DMS79 (cell line): ENCODE measurements at regions not wholly inside any gene's neighbourhood (a gene's known extent, or its start where the extent isn't known, plus 50 kb on each side); places are given as distances from the start of the nearest gene placed in this dataset.

Source experiments
- DNase-seq: peaks from one replicate; lab custom pipeline; 2025; lab: John Stamatoyannopoulos, UW

- no peak for DNase-seq
Observed at GRCh38 chr5:81855591-81855990, 104.7 kb upstream of the SSBP2 start.

GRCh38 chr5:81854915-81855314 is 104.0 kb upstream of the SSBP2 start:
- no peak for DNase-seq

DNA sequence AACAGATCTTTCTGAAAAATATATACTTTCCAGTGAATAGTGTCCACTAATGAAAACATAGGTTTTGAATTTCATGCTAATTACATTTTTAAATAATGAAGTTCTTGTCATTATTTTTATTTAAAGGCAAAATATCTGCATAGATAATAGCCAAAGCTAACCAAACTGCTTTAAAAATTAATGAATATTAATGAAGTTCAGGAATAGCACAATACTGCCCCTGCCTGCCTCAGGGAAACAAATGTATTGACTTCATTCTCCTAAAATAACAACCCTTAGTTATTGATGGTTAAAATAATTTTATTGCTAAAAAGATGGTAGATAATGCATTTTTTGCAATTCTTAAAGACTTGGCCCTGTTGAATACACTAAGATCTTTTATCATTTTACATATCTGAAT is 103.6 kb upstream of the SSBP2 start:
- DNase-seq = no peak

DNA sequence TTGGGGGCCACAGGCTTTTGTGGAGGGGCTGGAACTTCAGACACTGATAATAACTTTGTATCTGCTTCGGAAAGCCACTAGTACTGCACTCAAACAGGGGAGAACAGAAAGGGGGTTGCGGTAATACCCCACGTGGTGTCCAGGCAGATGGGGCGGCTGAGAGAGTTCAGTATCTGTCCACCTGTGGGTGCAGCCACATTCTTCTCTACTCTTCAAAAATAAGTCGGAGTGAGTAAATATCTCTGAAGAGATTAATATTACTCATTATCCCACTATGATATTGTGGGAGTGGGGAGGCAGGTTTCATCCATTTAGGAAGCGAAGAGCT is 102.1 kb upstream of the SSBP2 start:
- DNase-seq = no peak

DNA sequence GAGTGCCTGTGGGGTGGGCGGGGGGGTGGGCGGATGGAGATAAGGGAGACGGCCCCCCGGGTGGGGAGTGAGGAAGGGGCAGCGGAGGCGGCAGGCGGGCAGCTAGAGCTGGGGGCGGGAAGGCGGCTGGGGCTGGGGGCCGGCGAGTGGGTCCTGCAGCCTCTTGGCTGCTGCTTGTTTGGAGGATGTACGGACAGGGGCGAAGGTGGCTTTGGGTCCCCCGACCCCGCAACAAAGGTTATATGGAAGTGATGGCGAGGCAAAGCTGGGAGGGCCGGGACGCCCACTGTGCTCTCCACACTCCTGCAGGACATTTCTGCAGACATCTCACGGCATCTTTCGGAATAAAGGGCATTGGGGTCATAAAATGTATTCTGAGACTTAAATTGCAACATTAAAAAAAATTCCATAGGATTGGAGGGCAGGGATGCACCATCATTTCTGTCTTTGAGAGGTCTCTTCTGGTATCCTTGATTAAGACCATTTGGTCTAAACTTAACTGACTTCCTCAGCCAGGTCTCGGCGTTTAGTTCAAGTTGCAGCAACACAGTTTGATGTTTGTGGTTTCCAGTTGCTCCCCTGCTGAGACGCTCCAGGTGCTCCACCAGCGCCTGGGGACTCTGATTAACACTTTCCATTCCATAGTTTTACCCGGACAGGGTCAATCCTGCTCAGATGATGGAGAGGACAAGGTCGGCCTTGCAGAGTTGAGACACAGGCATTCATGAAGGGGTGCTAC is 101.6 kb upstream of the SSBP2 start:
- peak; percentile 3 for DNase-seq

DNA sequence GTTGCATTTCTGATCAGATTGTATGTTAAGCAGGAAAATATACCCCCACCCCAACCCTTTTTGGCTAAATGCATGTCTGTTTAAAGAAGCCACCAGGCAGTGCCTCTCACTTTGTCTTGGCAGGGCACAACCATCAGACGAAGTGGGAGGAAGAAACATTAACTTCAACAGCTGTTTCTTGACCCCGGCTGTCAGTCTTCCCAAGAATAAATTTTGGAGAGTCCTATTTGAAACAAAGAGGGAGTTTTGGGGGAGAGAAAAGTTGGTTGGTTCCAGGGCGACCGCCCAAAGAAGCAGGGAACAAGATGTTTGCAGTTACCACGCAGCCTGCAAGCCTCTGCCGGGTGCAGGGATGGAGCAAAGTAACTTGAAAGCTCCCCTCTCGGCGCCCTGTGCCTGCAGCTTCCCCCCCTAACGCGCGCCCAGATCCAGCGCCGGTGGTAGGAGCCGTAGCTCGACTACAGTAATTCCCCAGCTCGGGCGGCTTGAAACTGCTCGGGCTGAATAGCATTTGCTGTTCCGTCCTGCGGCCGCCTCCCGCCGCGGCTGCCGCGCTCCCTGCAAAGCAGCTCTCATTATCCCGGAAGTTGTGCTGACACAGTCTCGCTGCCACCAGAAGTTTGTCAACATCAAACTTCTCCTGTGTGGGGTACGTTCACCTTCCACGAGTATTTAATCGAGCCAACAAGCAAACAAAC is 100.7 kb upstream of the SSBP2 start:
- peak; percentile 63 for DNase-seq

DNA sequence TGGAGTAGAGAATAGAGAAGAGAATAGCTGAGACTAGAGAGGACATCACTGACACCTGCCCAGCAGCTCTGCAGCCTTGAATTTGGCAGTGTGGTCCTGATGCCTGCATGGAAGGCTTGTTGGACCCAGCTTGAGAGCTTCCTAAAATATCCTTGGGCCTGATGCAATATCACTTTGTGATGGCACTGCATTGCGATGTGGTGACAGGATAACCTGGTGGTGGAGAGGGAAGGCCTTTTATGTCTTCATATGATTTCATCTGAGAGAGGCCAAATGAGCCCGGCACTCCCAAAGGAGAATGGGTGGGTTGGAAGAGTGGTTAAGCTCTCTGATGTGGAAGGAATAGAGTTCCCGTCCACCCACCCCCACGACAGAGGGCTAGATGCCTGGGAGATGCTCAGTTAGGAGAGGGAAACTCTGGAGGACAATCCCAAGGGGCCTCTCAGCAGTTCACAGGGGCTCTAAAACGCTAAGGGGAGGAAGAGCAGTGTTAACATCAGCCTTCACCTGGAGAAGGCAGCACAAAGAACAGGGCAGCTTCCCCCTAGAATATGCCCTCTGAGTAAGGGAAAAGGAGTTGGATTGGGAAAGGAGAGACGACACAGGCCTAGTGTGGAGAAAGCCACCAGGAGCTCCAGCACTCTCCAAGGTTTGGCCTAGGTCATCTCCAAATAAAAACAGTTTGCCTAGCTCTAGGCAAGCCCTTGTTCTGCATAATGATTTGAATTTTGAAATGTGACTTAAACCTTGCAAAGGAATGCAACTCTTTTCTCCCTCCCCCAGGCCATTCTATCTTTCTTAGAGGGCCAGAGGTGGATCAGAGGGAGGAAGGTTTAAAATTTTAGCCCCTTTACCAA is 99.8 kb upstream of the SSBP2 start:
- no peak for DNase-seq

- DNase-seq = no peak
Observed at GRCh38 chr5:81849770-81850367, 99.0 kb upstream of the SSBP2 start.

- no peak for DNase-seq
Observed at GRCh38 chr5:81848362-81848880, 97.5 kb upstream of the SSBP2 start.

- DNase-seq = no peak
Observed at GRCh38 chr5:81846301-81846700, 95.4 kb upstream of the SSBP2 start.

- DNase-seq = no peak
Observed at GRCh38 chr5:81843845-81844244, 92.9 kb upstream of the SSBP2 start.

DNA sequence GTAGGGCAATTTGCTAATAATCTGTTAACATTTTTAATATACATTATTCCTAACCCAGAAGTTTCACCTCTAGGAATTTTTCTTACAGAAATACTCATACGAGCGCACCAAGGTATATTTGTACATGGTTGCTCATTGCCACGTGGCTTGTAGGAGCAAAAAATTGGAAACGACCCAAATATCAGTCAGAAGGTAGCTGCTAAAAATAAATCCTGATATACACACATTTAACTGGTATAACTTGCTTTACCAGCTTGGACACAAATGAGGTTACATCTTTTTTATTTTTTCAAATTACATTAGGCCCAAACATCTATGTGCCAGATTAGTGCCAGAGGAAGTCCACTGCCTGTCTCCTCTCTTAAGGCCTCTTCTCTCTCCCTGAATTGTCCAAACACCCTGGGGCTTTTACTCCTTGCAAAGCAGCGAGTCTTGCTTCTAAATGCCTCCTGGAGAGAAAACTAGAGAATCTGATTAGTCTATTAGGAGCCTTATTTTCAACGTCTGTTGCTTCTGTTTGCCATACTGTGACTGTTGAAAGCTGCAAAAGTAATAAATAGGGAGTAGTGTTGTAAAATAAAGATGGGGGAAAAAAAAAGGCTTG is 92.0 kb upstream of the SSBP2 start:
- DNase-seq = peak; percentile 2

DNA sequence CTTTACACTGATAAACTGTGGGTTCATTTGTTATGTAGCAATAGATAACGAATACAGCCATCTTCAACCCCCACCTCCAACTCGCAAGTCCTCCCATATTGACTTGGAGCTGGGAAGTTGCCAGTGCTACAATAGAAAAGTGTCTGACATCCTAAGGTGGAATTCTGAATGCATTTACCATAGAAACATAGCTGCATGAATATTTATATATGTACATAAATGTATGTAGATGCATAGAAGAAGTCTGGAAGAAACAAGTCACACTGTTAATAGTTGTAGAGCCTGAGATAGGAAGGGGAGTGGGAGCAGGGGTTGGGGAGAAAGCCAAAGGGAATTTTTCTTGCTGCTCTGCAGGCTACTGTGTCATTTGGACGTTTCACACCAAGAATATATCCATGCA is 88.1 kb upstream of the SSBP2 start:
- DNase-seq = no peak

GRCh38 chr5:81838307-81838906 is 87.5 kb upstream of the SSBP2 start:
- DNase-seq = no peak

DNA sequence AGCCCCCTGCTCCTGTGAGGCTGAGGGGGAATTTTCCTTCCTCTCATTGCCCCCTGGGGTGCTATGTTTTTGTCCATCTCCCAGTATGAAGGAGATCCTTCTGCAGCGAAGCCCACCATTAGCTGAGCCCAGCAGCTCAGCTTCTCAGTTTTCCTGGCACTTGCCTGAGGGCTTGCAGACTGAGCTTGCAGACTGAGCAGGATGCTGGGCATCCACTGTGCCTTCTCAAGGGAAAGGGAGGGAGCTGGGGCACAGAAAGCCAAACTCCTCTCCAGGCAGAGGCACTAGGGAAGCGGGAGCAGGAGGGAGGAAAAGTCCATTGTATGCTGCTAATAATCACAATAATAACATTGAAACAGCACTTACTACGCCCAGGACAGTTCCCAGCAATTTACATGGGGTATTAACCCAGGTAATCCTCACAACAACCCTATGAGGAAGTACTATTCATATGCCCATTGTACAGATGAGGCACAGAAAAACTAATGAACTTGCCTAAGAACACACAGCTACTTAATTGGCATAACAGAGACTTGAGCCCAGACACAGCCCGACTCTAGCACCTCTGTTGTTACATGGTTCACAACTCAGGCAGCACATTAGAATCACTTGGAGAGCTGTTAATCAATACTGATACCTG is 86.9 kb upstream of the SSBP2 start:
- DNase-seq = no peak

GRCh38 chr5:81835814-81836367 is 85.0 kb upstream of the SSBP2 start:
- DNase-seq = no peak

DNA sequence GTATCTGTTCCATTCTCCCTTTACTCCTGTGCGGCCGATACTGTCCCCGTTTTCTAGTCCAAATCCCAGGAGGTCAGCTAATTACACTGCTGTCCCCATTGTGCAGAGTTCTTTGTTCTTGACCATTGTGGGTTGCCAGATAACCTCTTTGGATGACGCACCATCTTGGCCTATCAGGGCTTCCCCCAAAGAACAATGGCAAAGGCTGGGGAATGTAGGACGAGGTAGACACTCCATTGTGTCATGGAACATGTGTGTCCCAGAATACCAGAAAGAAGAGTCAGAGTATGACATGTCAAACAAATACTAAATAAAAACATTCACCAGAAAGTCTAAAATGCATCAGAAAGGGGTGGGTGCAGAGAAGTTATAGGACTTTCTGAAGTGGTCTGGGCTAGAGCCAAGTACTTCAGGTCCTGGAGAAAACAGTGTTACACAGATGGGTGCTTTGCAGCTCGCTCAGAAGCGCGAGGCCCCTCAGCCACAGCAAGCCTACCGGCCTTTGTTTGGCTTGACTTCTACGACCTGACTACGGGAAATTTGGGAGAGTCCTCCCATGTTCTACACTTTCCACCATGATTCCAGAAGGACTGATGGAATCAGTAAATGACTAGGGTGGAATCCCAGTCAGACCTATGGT is 83.2 kb upstream of the SSBP2 start:
- no peak for DNase-seq

DNA sequence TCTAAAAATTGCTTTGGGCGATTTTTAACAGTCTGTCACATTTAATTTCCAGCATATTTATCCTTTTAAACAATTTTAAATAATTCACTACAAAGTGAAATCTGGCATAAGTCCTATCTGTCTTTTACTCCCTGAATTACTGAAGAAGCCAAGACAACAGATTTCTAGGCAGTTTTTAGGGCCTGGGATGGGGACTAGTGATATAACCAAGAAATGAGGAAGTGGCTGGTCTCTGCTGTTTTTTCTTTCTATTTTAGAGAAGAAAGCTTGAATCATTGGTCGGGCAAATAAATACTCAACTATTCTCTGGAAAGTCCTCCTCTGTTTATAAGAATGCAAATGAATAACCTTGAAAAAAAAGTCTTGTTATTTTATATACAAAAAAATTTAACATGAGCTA is 79.7 kb upstream of the SSBP2 start:
- DNase-seq = no peak

- DNase-seq = no peak
Observed at GRCh38 chr5:81829242-81829641, 78.3 kb upstream of the SSBP2 start.

DNA sequence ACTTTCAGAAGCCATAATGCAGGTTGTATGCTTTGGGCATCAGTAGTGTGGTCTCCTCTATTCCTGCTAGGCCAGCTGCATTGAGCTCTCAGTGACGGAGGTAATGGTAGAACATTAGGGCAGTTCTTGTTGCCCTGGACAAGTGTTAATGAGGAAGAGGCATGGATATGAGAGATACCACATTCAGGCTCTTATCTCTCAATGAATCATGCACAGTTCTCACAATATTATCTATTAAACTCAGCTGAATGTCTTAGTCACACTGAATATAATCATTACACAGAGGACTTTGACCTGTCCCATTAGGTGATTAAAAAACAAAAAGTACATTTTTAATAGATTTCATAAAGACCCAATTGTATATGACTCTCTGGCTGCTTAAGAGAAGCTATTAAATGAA is 76.6 kb upstream of the SSBP2 start:
- DNase-seq = no peak
